Astrocyte (in vitro differentiated cells and primary cell): ENCODE measurements at regions not wholly inside any gene's neighbourhood (a gene's known extent, or its start where the extent isn't known, plus 50 kb on each side); places are given as distances from the start of the nearest gene placed in this dataset.

Experiments used
- CTCF ChIP-seq: IDR thresholded peaks from 2 replicates; pipeline ENCODE4 v1.5.1; 2011; ENCODE audit warnings: low read depth, mild to moderate bottlenecking, inconsistent platforms, low read length, moderate library complexity; ENCODE audit not compliant: insufficient read depth
- EZH2 ChIP-seq: IDR thresholded peaks from 2 replicates; pipeline ENCODE4 v1.6.1; 2012; ENCODE audit warnings: mild to moderate bottlenecking, low read length, inconsistent platforms; ENCODE audit not compliant: insufficient read depth

- no peak for TF ChIP-seq CTCF
- no peak for TF ChIP-seq EZH2
These were observed 639.5 kb downstream of the NR2F2 start for GRCh38 chr15:96969732-96970710.
